Femur (tissue), 1 donor: ENCODE measurements at regions not wholly inside any gene's neighbourhood (a gene's known extent, or its start where the extent isn't known, plus 50 kb on each side); places are given as distances from the start of the nearest gene placed in this dataset.
A peak's percentile ranks its signal among the peaks of the same experiment; 100 is the strongest.

ENCODE experiments used
- DNase-seq: peaks from one replicate; pipeline ENCODE4 v3.0.0-alpha.2; 2017

GRCh38 chr4:187190390-187190789 is 466.7 kb upstream of the FAT1 start:
- DNase-seq, result no peak

DNA sequence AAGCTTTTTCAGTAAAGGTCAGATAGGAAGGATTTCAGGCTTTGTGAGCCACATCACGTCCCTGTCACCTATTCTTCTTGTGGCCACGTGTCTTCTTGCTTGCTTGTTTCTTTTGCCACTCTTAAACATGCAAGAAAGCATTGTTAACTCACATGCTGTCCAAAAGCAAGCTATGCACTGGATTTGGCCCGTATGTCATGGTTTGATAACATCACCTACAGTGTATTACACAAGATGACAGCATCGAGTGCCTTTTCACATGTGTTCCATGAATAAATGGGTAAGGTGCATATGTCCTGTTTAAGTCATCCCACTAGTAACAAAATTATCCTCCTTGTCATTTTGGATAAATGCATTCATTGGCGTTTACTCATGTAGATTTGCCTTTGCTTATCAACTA is 468.0 kb upstream of the FAT1 start:
- DNase-seq, result no peak

- no peak for DNase-seq
Measured at GRCh38 chr4:187192266-187192665, 468.6 kb upstream of the FAT1 start.

- no peak for DNase-seq
Measured at GRCh38 chr4:187193141-187193540, 469.5 kb upstream of the FAT1 start.

- DNase-seq, result no peak
Measured at GRCh38 chr4:187204389-187204918, 480.8 kb upstream of the FAT1 start.

- no peak for DNase-seq
Measured at GRCh38 chr4:187207931-187208330, 484.3 kb upstream of the FAT1 start.

DNA sequence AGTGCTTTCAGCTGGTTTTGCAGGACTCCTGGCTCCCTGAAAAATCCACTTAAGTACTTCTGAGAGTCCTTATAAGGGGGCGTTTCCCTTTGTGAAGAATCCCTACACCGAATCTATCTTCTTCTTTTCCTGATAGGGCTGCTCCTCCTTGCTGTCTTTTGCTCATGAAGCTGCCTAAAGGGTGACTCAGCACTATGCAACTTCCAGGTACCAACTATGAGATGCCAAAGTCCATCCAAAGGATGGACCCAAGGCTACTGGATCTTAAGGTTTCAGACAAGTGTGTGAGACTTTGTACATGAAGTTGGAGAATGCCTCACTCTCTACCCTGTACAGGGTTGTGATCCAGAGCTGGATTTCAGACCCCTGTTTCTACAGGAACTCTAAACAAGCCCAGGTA is 485.0 kb upstream of the FAT1 start:
- no peak for DNase-seq

DNA sequence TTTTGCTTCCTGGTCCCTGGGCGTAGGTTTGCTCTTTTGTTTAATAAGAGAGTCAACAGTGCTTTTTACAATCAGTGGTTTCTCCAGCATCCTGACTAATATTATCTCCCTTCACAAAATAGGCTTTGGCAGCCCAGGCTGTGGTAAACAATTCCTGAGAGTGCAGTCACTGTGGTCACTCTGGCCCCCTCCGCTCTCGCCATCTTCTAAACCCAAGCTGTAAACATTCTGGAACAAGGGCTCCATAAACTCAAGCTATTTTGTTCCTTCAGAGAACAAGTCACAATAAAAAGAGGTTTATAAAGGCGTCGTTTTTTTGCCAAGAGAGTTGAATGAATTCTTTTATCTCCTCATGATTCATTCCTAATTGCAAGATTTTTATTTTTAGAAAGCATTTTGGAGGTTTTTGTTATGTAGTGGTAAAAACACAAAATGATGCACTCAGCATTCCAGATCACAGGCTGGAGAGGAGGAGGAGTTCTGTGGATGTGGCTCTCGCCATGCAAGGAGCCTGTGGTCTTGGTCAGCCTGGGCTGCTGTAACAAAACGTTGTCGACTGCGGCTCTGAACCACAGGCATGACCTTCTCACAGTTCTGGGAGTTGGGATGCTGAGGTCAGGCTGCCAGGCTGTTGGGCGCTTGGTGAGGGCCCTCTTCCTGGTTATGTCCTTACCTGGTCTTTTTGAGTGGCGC is 486.4 kb upstream of the FAT1 start:
- DNase-seq, result peak; percentile 70

DNA sequence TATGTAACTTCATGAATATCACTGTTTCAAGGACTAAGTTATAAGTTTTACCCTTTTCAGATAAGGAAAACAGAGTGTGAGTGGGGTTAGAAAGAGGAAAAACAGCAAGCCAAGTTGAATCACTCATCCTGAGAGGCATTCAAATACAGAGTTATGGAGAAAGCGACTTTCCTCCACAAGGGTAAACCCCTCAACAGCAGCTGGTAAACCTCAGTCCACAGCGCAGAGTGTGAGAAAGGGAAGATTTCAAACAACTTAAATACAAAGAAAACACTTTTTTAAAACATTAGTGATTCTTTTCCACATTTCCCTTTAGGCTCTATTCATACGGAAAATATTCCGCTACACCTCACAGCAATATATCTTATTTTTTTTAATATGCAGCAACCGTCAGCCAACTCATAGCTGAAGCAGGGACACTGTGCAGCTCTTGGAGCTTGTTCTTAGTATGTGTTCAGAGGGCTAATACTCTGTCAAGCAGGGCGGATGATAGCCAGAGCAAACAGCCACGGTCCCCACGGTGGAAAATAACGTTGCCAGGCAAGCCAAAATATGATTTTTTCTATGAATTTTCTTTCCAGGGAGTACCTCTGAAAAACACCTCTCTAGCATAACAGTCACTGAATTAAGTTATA is 488.9 kb upstream of the FAT1 start:
- peak; percentile 72 for DNase-seq

DNA sequence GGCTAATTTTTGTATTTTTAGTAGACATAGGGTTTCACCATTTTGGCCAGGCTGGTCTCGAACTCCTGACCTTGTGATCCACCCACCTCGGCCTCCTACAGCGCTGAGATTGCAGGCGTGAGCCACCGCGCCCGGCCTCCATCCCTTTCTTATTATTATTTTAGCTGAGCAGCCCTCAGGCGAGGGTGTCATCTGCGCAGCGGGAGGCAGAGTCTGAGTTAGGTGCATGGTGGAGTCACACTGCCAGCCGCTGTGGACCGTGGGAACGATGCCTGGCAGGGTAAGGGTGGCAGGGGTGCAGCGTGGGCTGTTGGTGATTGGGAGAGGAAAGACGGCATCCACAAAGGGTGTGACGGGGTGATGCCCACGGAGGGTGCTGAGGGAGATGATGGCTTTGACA is 491.8 kb upstream of the FAT1 start:
- DNase-seq, result no peak

GRCh38 chr4:187218705-187219245 is 495.1 kb upstream of the FAT1 start:
- no peak for DNase-seq

DNA sequence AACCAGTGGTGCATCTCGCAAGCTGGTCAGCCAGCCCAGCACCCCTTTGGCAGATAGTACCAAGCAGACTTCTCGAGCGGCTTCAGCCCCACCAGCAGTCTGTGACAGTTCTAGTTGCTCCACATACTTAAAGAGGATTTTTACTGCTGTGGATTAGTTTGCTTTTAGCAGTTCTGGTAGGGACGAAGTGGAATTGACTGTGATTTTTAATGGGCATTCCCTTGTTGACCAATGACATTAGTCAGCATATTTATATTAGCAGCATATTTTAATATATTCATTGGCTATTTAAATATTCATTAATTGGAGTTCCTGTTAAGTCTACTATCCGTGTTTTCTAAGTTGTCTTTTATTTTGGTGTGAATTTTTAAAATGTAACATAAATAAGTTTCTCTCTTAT is 500.9 kb upstream of the FAT1 start:
- no peak for DNase-seq

DNA sequence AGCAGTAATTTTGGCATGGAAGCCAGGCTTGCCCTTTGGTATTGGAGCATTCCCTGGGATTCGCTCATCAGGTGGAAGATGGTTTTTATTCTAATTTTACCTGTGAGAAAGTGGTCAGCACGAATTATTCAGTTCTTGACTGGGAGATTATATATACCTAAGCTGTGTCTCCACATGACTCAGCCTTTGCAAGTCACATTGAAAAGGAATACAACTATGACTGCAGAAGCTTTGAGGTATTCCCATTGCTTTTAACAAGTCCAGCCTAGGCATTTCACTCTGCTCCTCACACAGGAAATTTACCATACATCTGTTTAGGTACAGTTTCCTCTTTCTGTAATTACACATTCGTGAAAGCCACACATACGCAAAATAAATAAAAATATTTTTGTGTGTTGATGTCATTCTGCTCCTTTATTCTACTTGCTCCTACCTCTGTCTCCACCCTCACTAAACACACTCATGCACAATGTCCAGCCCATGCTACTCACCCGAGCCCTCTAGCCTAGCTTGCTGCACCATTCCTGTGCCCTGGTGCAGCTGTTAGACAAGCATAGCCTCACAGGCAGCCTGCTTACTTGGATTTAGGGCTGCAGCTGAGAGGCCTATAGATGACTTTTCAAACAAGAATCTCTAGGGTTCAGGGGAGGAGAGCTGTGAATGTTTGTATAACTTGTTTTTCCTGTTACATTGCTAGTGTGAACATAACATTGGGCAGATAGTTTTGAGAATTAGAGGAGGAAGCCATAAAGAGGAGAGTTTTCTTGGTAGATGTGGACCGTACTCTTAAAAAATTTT is 504.4 kb upstream of the FAT1 start:
- DNase-seq, result no peak

- DNase-seq, result no peak
Measured at GRCh38 chr4:187232196-187232595, 508.5 kb upstream of the FAT1 start.

- DNase-seq, result no peak
Measured at GRCh38 chr4:187232796-187233195, 509.1 kb upstream of the FAT1 start.

DNA sequence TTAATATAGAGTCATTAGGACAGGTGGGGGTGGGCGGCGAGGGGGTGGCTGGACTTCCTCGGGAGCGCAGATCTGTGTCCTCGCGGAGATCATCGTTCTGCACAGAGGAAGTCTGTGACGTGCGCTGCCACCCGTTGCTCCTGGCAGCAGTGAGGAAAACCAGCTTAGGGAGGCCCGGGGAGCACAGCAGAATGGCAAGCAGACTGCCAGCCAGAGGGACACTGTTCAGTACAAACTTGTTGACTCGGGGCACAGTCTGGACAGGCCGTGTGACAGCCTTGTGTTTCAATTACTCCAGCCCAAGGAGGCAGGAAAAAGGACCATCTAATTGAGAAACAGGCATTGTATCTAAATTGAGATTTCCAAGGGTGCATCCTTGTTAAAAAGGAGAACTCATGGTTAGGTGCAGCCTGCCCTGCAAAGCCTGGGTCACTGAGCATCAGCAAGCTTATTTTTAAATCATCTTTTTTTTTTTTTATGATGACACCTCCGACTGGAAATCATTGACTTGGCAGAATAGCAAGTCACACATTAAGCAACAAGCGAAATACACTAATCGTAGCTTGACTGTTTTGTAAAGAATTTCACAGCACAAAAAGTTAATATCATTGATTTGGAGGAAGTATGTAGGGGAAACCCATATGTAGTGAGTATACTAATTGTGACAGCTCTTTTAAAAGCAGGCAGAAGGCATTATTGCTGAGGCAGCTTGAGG is 512.0 kb upstream of the FAT1 start:
- DNase-seq, result no peak

- DNase-seq, result no peak
Measured at GRCh38 chr4:187236209-187236890, 512.7 kb upstream of the FAT1 start.

DNA sequence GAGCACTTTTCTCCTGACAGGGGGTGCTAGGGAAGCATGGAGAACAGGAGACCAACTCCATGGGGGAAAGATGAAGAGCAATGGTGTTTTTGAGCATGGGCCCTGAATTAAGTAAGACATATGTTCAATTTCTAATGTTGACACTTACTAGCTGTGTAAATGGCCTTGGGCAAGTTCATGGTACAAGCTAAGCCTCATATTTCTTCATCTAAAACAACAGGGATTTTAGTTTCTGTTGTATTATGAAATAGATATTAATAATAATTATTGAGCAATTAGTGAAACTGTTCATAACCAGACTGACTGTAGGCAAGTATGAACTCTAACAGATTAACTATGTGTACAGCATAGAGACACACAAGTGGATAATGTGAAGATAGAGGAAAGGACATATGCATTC is 515.0 kb upstream of the FAT1 start:
- DNase-seq, result no peak

GRCh38 chr4:187251896-187252295 is 528.2 kb upstream of the FAT1 start:
- DNase-seq, result no peak

- no peak for DNase-seq
Measured at GRCh38 chr4:187256897-187257296, 533.2 kb upstream of the FAT1 start.

DNA sequence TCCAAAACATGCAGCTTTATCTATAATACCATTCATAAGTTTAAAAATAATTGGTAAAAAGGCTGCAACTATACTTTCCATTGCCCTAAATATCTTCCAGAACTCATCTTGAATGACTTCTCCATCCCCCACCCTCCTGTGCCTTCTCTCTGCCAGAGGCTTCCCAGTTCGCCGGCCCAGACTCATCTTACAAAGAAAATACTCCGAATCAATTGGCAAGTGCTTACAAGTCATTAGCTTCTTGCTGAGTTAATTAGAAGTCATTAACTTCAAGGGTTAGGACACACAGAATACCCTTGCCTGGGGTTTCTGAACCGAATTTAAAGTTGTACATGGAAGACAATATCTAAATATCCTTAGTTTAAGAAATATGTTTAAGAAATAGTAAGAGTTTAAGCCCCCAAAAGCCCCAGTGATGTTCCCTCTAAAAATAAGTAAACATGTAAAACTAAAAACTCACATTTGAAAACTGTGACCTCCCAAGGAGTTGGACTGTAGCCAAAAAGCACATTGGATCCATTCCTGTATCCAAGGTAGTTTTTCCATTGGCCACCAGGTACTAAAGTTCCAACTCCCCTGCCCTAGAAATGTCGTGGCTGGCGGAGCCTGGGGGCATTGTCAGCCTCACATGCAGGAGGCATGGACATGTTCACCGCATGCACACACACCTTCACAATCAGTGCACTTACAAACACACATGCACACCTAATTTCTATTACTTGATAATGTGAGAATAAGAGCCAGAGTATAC is 535.2 kb upstream of the FAT1 start:
- DNase-seq, result no peak

GRCh38 chr4:187268940-187269339 is 545.3 kb upstream of the FAT1 start:
- DNase-seq, result no peak
